Cardiac muscle cell (in vitro differentiated cells and primary cell): ENCODE measurements at regions not wholly inside any gene's neighbourhood (a gene's known extent, or its start where the extent isn't known, plus 50 kb on each side); places are given as distances from the start of the nearest gene placed in this dataset.

Source experiments
- DNase-seq, 2 donors: peaks; one replicate each; pipeline versions ENCODE4 v3.0.0 to v3.0.0-alpha.2; 2010 to 2017; ENCODE audit warnings: low read depth in 1 of 2, low spot score in 1 of 2
- H3K27ac ChIP-seq: fragments of 200-600 bp; sonication (generic); 2 replicates; pipeline ENCODE4 v1.5.1; 2016
- H3K27me3 ChIP-seq: fragments of 200-600 bp; sonication (generic); 2 replicates; pipeline ENCODE4 v1.6.0; 2016; ENCODE audit warnings: control low read depth
- H3K36me3 ChIP-seq: fragments of 200-600 bp; sonication (generic); 2 replicates; pipeline ENCODE4 v1.5.1; 2016; ENCODE audit warnings: control low read depth
- H3K4me1 ChIP-seq: fragments of 200-600 bp; sonication (generic); 2 replicates; pipeline ENCODE4 v1.8.1; 2017; ENCODE audit warnings: low read depth, mild to moderate bottlenecking, mixed run types
- H3K4me3 ChIP-seq: fragments of 200-600 bp; sonication (generic); 2 replicates; pipeline ENCODE4 v1.5.1; 2016; ENCODE audit warnings: mild to moderate bottlenecking
- H3K9me3 ChIP-seq: fragments of 200-600 bp; sonication (generic); 2 replicates; pipeline ENCODE4 v1.5.1; 2017; ENCODE audit warnings: low read depth, mild to moderate bottlenecking, control low read depth
- CTCF ChIP-seq: IDR thresholded peaks from 2 replicates; pipeline ENCODE4 v1.5.1; 2012; ENCODE audit warnings: low read depth, mild to moderate bottlenecking, low read length

- Histone ChIP-seq H3K4me3 (no peak overlapping the region), H3K4me1 (peaks cover 12% of the 10 kb centered on the region), H3K27me3 (no peaks in the 10 kb centered on the region), H3K36me3 (no peaks in the 10 kb centered on the region), H3K27ac (no peak overlapping the region), H3K9me3 (no peaks in the 10 kb centered on the region)
- TF ChIP-seq CTCF, result no peak
- no peak for DNase-seq
These were observed 163.6 kb upstream of the TANK start for GRCh38 chr2:160996584-160996983.

GRCh38 chr2:161004379-161004778, 155.8 kb upstream of the TANK start:
- Histone ChIP-seq H3K36me3 (no peaks in the 10 kb centered on the region), H3K27ac (no peak overlapping the region)

GRCh38 chr2:161005170-161005569, 155.1 kb upstream of the TANK start:
- no peak for TF ChIP-seq CTCF
- H3K9me3 ChIP-seq, result no peaks in the 10 kb centered on the region

More at GRCh38 chr2:161004379-161004778, 155.8 kb upstream of the TANK start:
- H3K9me3 ChIP-seq, result no peaks in the 10 kb centered on the region
- H3K4me3 ChIP-seq, result no peak overlapping the region
- no peaks in the 10 kb centered on the region for H3K27me3 ChIP-seq
- H3K4me1 ChIP-seq, result no peaks in the 10 kb centered on the region
- peak; percentile 48 for TF ChIP-seq CTCF
- DNase-seq, result peak in 1 of 2 donors; percentile 37

GRCh38 chr2:161008311-161008710, 151.9 kb upstream of the TANK start:
- DNase-seq, result no peak
- Histone ChIP-seq H3K4me1 (no peaks in the 10 kb centered on the region), H3K9me3 (no peaks in the 10 kb centered on the region), H3K36me3 (no peaks in the 10 kb centered on the region), H3K27ac (no peak overlapping the region), H3K4me3 (no peak overlapping the region), H3K27me3 (no peaks in the 10 kb centered on the region)
- TF ChIP-seq CTCF, result no peak

More at GRCh38 chr2:161005170-161005569, 155.1 kb upstream of the TANK start:
- H3K4me3 ChIP-seq, result no peak overlapping the region
- H3K27me3 ChIP-seq, result no peaks in the 10 kb centered on the region
- no peaks in the 10 kb centered on the region for H3K4me1 ChIP-seq
- H3K36me3 ChIP-seq, result no peaks in the 10 kb centered on the region
- DNase-seq, result no peak
- no peak overlapping the region for H3K27ac ChIP-seq

- Histone ChIP-seq H3K9me3 (no peaks in the 10 kb centered on the region), H3K27ac (peak overlapping the region; percentile 58), H3K4me3 (no peak overlapping the region), H3K27me3 (no peaks in the 10 kb centered on the region), H3K4me1 (no peaks in the 10 kb centered on the region), H3K36me3 (no peaks in the 10 kb centered on the region)
- DNase-seq, result peak in 1 of 2 donors; percentile 37
- TF ChIP-seq CTCF, result no peak
These were observed 149.7 kb upstream of the TANK start for GRCh38 chr2:161010503-161011015.
